Gastroesophageal sphincter (tissue), 3 donors: ENCODE measurements at regions not wholly inside any gene's neighbourhood (a gene's known extent, or its start where the extent isn't known, plus 50 kb on each side); places are given as distances from the start of the nearest gene placed in this dataset.

ENCODE experiments used
- CTCF ChIP-seq, 4 experiments: fragments of 200-600 bp in 2 of 4; fragments of 450-650 bp in 2 of 4; sonication (generic) in 1 of 4; IDR thresholded peaks; one replicate each; pipeline ENCODE4 v1.5.1; 2017 to 2019; ENCODE audit warnings: antibody characterized with exemption in 4 of 4, mild to moderate bottlenecking in 2 of 4, moderate library complexity in 2 of 4
- POLR2A ChIP-seq, 2 donors: fragments of 450-650 bp; IDR thresholded peaks; one replicate each; pipeline ENCODE4 v1.6.1; 2017; ENCODE audit warnings: antibody characterized with exemption in 2 of 2, mild to moderate bottlenecking in 2 of 2, moderate library complexity in 1 of 2
- POLR2AphosphoS5 ChIP-seq: sonication (generic); formaldehyde crosslinking; IDR thresholded peaks from one replicate; pipeline ENCODE4 v1.6.1; 2017; ENCODE audit warnings: antibody characterized with exemption

GRCh38 chr3:78003090-78003489 is 963.2 kb downstream of the ROBO2 start:
- TF ChIP-seq CTCF (IDR thresholded peaks at IDR 0.05) (no peak), POLR2A (IDR thresholded peaks at IDR 0.05) (no peak), POLR2AphosphoS5 (no peak)
